CD4-positive, alpha-beta memory T cell (primary cell): ENCODE measurements at regions not wholly inside any gene's neighbourhood (a gene's known extent, or its start where the extent isn't known, plus 50 kb on each side); places are given as distances from the start of the nearest gene placed in this dataset.

Experiments
- CTCF ChIA-PET: fragments of 350-600 bp; sonication (Branson Sonifier 250); formaldehyde crosslinking; loops from one replicate; lab custom pipeline; 2021; ENCODE audit warnings: inconsistent platforms; ENCODE audit not compliant: partially characterized antibody; lab: Charles Lee
- POLR2A ChIA-PET: fragments of 350-600 bp; sonication (Branson Sonifier 250); formaldehyde crosslinking; loops from one replicate; lab custom pipeline; 2021; ENCODE audit not compliant: partially characterized antibody; lab: Charles Lee
- DNase-seq, 5 donors: peaks; one replicate each; pipeline versions ENCODE4 v3.0.0 to v3.0.0-alpha.2; 2020 to 2022; ENCODE audit warnings: mixed read lengths in 1 of 5
- H3K27ac ChIP-seq: one replicate; pipeline ENCODE4 v1.7.0; 2013; ENCODE audit warnings: low read depth, low read length
- H3K27me3 ChIP-seq: 2 replicates; pipeline ENCODE4 v1.7.0; 2013; ENCODE audit warnings: mild to moderate bottlenecking, low read length, moderate library complexity; ENCODE audit not compliant: insufficient read depth
- H3K36me3 ChIP-seq: 2 replicates; pipeline ENCODE4 v1.7.0; 2013; ENCODE audit warnings: mild to moderate bottlenecking, low read length, moderate library complexity; ENCODE audit not compliant: insufficient read depth
- H3K4me1 ChIP-seq: 2 replicates; pipeline ENCODE4 v1.7.0; 2013; ENCODE audit warnings: mild to moderate bottlenecking, low read length, moderate library complexity; ENCODE audit not compliant: insufficient read depth
- H3K4me3 ChIP-seq, 2 donors: one replicate each; pipeline ENCODE4 v1.7.0; 2013; ENCODE audit warnings: low read length in 2 of 2, mild to moderate bottlenecking in 1 of 2
- H3K9me3 ChIP-seq, 2 donors: one replicate each; pipeline ENCODE4 v1.7.0; 2013; ENCODE audit warnings: low read length in 2 of 2, control low read depth in 1 of 2; ENCODE audit not compliant: control insufficient read depth in 1 of 2
- H3K27ac Mint-ChIP-seq, 7 donors: one replicate each; pipeline ENCODE4 v1.8.0; 2020 to 2021; ENCODE audit warnings: mixed read lengths in 7 of 7, mild to moderate bottlenecking in 6 of 7, inconsistent platforms in 3 of 7, moderate library complexity in 3 of 7
- H3K27me3 Mint-ChIP-seq, 2 donors: one replicate each; pipeline ENCODE4 v1.8.0; 2020 to 2021; ENCODE audit warnings: mixed read lengths in 2 of 2
- H3K36me3 Mint-ChIP-seq, 2 donors: one replicate each; pipeline ENCODE4 v1.8.0; 2020 to 2021; ENCODE audit warnings: mixed read lengths in 2 of 2, inconsistent platforms in 1 of 2, mild to moderate bottlenecking in 1 of 2
- H3K4me1 Mint-ChIP-seq, 4 donors: one replicate each; pipeline ENCODE4 v1.8.0; 2020 to 2021; ENCODE audit warnings: mixed read lengths in 4 of 4, mild to moderate bottlenecking in 1 of 4
- H3K4me3 Mint-ChIP-seq, 8 donors: one replicate each; pipeline ENCODE4 v1.8.0; 2020 to 2021; ENCODE audit warnings: mixed read lengths in 8 of 8, mild to moderate bottlenecking in 7 of 8, moderate library complexity in 6 of 8, inconsistent platforms in 3 of 8
- H3K9me3 Mint-ChIP-seq, 8 donors: one replicate each; pipeline ENCODE4 v1.8.0; 2020 to 2021; ENCODE audit warnings: mixed read lengths in 8 of 8, mild to moderate bottlenecking in 5 of 8, inconsistent platforms in 3 of 8, moderate library complexity in 1 of 8
- intact Hi-C: fragments of 100-400 bp; cut with micrococcal nuclease; formaldehyde crosslinking; loops from one replicate; pipeline ENCODE4 v1.15.1; 2023

- Mint-ChIP-seq H3K4me3 (no peak overlapping the region), H3K27me3 (peaks cover 7% of the 10 kb centered on the region in 2 donors), H3K36me3 (no peaks in the 10 kb centered on the region), H3K27ac (no peak overlapping the region), H3K9me3 (peaks cover 0 to 10% (median 4%) of the 10 kb centered on the region in 8 donors), H3K4me1 (no peaks in the 10 kb centered on the region)
- intact Hi-C loops: no loop called here
- Histone ChIP-seq H3K27ac (no peak overlapping the region), H3K4me3 (no peak overlapping the region), H3K4me1 (no peaks in the 10 kb centered on the region), H3K27me3 (no peaks in the 10 kb centered on the region), H3K36me3 (no peaks in the 10 kb centered on the region), H3K9me3 (no peaks in the 10 kb centered on the region)
- CTCF ChIA-PET: no interaction called here
- POLR2A ChIA-PET: no interaction called here
- DNase-seq: no peak
Observed at GRCh38 chr7:45401851-45402250, 172.3 kb upstream of the ADCY1 start.

GRCh38 chr7:45402480-45403218, 171.5 kb upstream of the ADCY1 start:
- Mint-ChIP-seq H3K27me3 (peaks cover 7% of the 10 kb centered on the region in 2 donors), H3K9me3 (peaks cover 0 to 10% (median 4%) of the 10 kb centered on the region in 8 donors), H3K27ac (peak overlapping the region in 1 of 7 donors; percentile 58), H3K4me1 (no peaks in the 10 kb centered on the region), H3K36me3 (no peaks in the 10 kb centered on the region), H3K4me3 (no peak overlapping the region)
- DNase-seq: no peak
- CTCF ChIA-PET: no interaction called here
- H3K9me3 ChIP-seq: no peaks in the 10 kb centered on the region
- POLR2A ChIA-PET: no interaction called here
- H3K4me1 ChIP-seq: no peaks in the 10 kb centered on the region
- no peaks in the 10 kb centered on the region for H3K27me3 ChIP-seq
- no peak overlapping the region for H3K27ac ChIP-seq
- no peak overlapping the region for H3K4me3 ChIP-seq
- intact Hi-C loops: no loop called here
- H3K36me3 ChIP-seq: no peaks in the 10 kb centered on the region

GRCh38 chr7:45404622-45405021, 169.5 kb upstream of the ADCY1 start:
- Mint-ChIP-seq H3K4me1 (no peaks in the 10 kb centered on the region), H3K27me3 (peaks cover 6 to 7% of the 10 kb centered on the region in 2 donors), H3K36me3 (no peaks in the 10 kb centered on the region), H3K9me3 (peaks cover 0 to 10% (median 4%) of the 10 kb centered on the region in 8 donors), H3K27ac (no peak overlapping the region), H3K4me3 (no peak overlapping the region)
- no peaks in the 10 kb centered on the region for H3K36me3 ChIP-seq
- no peaks in the 10 kb centered on the region for H3K4me1 ChIP-seq
- no peaks in the 10 kb centered on the region for H3K27me3 ChIP-seq
- H3K9me3 ChIP-seq: no peaks in the 10 kb centered on the region
- no peak overlapping the region for H3K4me3 ChIP-seq
- intact Hi-C loops: no loop called here
- ChIA-PET CTCF (no interaction called here), POLR2A (no interaction called here)
- H3K27ac ChIP-seq: no peak overlapping the region
- no peak for DNase-seq

GRCh38 chr7:45407730-45408408, 166.3 kb upstream of the ADCY1 start:
- no peak for DNase-seq
- no peaks in the 10 kb centered on the region for H3K36me3 Mint-ChIP-seq
- Histone ChIP-seq H3K4me3 (no peak overlapping the region), H3K4me1 (no peaks in the 10 kb centered on the region), H3K27ac (no peak overlapping the region), H3K27me3 (no peaks in the 10 kb centered on the region), H3K9me3 (no peaks in the 10 kb centered on the region), H3K36me3 (no peaks in the 10 kb centered on the region)
- peaks cover 3 to 4% of the 10 kb centered on the region in 2 donors for H3K27me3 Mint-ChIP-seq
- intact Hi-C loops: no loop called here
- no peaks in the 10 kb centered on the region for H3K4me1 Mint-ChIP-seq
- peaks cover 0 to 16% (median 9%) of the 10 kb centered on the region in 8 donors for H3K9me3 Mint-ChIP-seq
- CTCF ChIA-PET: no interaction called here
- H3K4me3 Mint-ChIP-seq: no peak overlapping the region
- POLR2A ChIA-PET: no interaction called here
- no peak overlapping the region for H3K27ac Mint-ChIP-seq

GRCh38 chr7:45408409-45408737, 165.8 kb upstream of the ADCY1 start:
- CTCF ChIA-PET: no interaction called here
- Histone ChIP-seq H3K36me3 (no peaks in the 10 kb centered on the region), H3K9me3 (no peaks in the 10 kb centered on the region), H3K4me1 (no peaks in the 10 kb centered on the region), H3K4me3 (no peak overlapping the region), H3K27ac (no peak overlapping the region), H3K27me3 (no peaks in the 10 kb centered on the region)
- H3K27ac Mint-ChIP-seq: no peak overlapping the region
- H3K4me1 Mint-ChIP-seq: no peaks in the 10 kb centered on the region
- POLR2A ChIA-PET: no interaction called here
- no peaks in the 10 kb centered on the region for H3K36me3 Mint-ChIP-seq
- no peak for DNase-seq
- intact Hi-C loops: no loop called here
- H3K27me3 Mint-ChIP-seq: peaks cover 3 to 4% of the 10 kb centered on the region in 2 donors
- peaks cover 0 to 13% (median 8%) of the 10 kb centered on the region in 8 donors for H3K9me3 Mint-ChIP-seq
- H3K4me3 Mint-ChIP-seq: no peak overlapping the region

- Mint-ChIP-seq H3K27ac (no peak overlapping the region), H3K9me3 (peaks cover 0 to 9% (median 4%) of the 10 kb centered on the region in 8 donors)
- CTCF ChIA-PET: no interaction called here
Observed at GRCh38 chr7:45410893-45411292, 163.3 kb upstream of the ADCY1 start.

GRCh38 chr7:45413419-45413818, 160.7 kb upstream of the ADCY1 start:
- intact Hi-C loops: no loop called here
- no peak for DNase-seq
- H3K9me3 Mint-ChIP-seq: peaks cover 0 to 9% (median 4%) of the 10 kb centered on the region in 8 donors
- H3K4me1 ChIP-seq: no peaks in the 10 kb centered on the region
- H3K4me1 Mint-ChIP-seq: no peaks in the 10 kb centered on the region
- no peaks in the 10 kb centered on the region for H3K36me3 ChIP-seq
- no peak overlapping the region for H3K27ac Mint-ChIP-seq
- ChIA-PET POLR2A (no interaction called here), CTCF (no interaction called here)
- H3K27me3 ChIP-seq: no peaks in the 10 kb centered on the region
- H3K36me3 Mint-ChIP-seq: no peaks in the 10 kb centered on the region
- no peak overlapping the region for H3K4me3 Mint-ChIP-seq
- H3K27me3 Mint-ChIP-seq: peaks cover 0 to under 1% of the 10 kb centered on the region in 2 donors
- no peak overlapping the region for H3K27ac ChIP-seq
- H3K4me3 ChIP-seq: no peak overlapping the region
- H3K9me3 ChIP-seq: no peaks in the 10 kb centered on the region

More at GRCh38 chr7:45410893-45411292, 163.3 kb upstream of the ADCY1 start:
- H3K36me3 Mint-ChIP-seq: no peaks in the 10 kb centered on the region
- no peaks in the 10 kb centered on the region for H3K4me1 Mint-ChIP-seq
- peaks cover 0 to 4% of the 10 kb centered on the region in 2 donors for H3K27me3 Mint-ChIP-seq
- no peaks in the 10 kb centered on the region for H3K27me3 ChIP-seq
- no peak overlapping the region for H3K4me3 Mint-ChIP-seq
- H3K36me3 ChIP-seq: no peaks in the 10 kb centered on the region
- DNase-seq: no peak
- H3K27ac ChIP-seq: no peak overlapping the region
- POLR2A ChIA-PET: no interaction called here
- intact Hi-C loops: no loop called here
- no peak overlapping the region for H3K4me3 ChIP-seq
- H3K4me1 ChIP-seq: no peaks in the 10 kb centered on the region
- no peaks in the 10 kb centered on the region for H3K9me3 ChIP-seq
